ENCODE measurements at regions not wholly inside any gene's neighbourhood (a gene's known extent, or its start where the extent isn't known, plus 50 kb on each side); places are given as distances from the start of the nearest gene placed in this dataset.

DNA sequence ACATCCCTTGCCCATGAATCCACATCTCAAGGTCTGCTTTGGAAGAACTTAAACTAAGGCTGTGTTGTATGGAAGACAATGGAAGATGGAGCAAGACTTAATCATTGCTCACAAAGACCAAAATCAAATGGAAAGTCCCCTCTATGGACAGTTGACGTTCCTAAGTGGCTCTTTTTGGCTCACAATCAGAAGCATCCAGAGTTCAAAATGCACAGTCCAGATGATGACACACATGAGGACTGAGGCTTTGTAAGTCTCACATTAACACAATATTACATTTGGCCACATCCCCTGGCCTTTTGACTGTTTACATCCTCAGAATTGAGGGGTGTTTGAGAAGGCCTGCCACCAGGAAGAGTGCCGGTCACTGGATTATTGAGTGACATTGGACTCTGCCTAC is 122.3 kb upstream of the CPM start:
- TF ChIP-seq, protein P1, sequence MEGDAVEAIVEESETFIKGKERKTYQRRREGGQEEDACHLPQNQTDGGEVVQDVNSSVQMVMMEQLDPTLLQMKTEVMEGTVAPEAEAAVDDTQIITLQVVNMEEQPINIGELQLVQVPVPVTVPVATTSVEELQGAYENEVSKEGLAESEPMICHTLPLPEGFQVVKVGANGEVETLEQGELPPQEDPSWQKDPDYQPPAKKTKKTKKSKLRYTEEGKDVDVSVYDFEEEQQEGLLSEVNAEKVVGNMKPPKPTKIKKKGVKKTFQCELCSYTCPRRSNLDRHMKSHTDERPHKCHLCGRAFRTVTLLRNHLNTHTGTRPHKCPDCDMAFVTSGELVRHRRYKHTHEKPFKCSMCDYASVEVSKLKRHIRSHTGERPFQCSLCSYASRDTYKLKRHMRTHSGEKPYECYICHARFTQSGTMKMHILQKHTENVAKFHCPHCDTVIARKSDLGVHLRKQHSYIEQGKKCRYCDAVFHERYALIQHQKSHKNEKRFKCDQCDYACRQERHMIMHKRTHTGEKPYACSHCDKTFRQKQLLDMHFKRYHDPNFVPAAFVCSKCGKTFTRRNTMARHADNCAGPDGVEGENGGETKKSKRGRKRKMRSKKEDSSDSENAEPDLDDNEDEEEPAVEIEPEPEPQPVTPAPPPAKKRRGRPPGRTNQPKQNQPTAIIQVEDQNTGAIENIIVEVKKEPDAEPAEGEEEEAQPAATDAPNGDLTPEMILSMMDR (IDR thresholded peaks at IDR 0.05; ENCODE audit: low read depth, low read length, poor library complexity, severe bottlenecking) = no peak
- no peak for TF ChIP-seq EZH2phosphoT487 (IDR thresholded peaks at IDR 0.05; ENCODE audit: borderline replicate concordance, low read length)
- Histone ChIP-seq H3K4me3 (ENCODE audit: low read length) (no peak overlapping the region), H3K4me2 (ENCODE audit: low read length) (no peak overlapping the region), H3K27ac (ENCODE audit: low read depth, low read length) (no peak overlapping the region), H4K20me1 (ENCODE audit: control insufficient read depth, insufficient read depth, low read depth, low read length) (no peaks in the 10 kb centered on the region), H3K4me1 (ENCODE audit: control insufficient read depth, low read length) (peaks cover 3% of the 10 kb centered on the region; the same call in 1 of the 2 replicates), H3K9me2 (replicated peaks; ENCODE audit: control insufficient read depth, low read length) (no peaks in the 10 kb centered on the region), H3K79me2 (ENCODE audit: control insufficient read depth, low read length) (no peaks in the 10 kb centered on the region), H3K36me3 (ENCODE audit: control insufficient read depth, low read length) (no peaks in the 10 kb centered on the region), H3K9me3 (ENCODE audit: control insufficient read depth, insufficient read depth, low read length) (no peaks in the 10 kb centered on the region), H3K27me3 (ENCODE audit: control insufficient read depth, low read length) (no peaks in the 10 kb centered on the region), H3F3A (ENCODE audit: control insufficient read depth, insufficient read depth) (no peaks in the 10 kb centered on the region)

DNA sequence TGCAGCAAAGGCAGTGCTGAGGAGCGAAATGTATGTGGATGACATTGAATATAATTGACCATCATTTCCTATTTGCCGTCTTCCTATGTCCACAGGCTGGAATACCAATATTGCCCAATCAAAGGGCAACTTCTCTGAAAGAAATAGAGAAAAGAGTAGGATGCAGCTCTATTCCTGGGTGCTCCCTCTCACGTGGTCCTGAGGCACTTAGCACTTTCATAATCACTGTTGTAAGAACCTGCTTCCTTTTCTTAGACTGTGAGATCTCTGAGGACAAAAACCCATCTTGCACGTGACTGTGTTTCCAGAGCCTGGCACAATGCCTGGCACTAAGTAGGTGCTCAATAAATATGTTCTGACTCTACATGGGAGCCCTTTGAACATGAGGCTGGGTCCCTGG is 122.7 kb upstream of the CPM start:
- no peaks in the 10 kb centered on the region for H4K20me1 ChIP-seq (ENCODE audit: control insufficient read depth, insufficient read depth, low read depth, low read length)
- H3K9me2 ChIP-seq (replicated peaks; ENCODE audit: control insufficient read depth, low read length) = no peaks in the 10 kb centered on the region
- no peak overlapping the region for H3K27ac ChIP-seq (ENCODE audit: low read depth, low read length)
- H3K79me2 ChIP-seq (ENCODE audit: control insufficient read depth, low read length) = no peaks in the 10 kb centered on the region
- H3K4me1 ChIP-seq (ENCODE audit: control insufficient read depth, low read length) = peaks cover 3% of the 10 kb centered on the region; the same call in 1 of the 2 replicates
- H3K27me3 ChIP-seq (ENCODE audit: control insufficient read depth, low read length) = no peaks in the 10 kb centered on the region
- H3K4me2 ChIP-seq (ENCODE audit: low read length) = no peak overlapping the region
- no peaks in the 10 kb centered on the region for H3K9me3 ChIP-seq (ENCODE audit: control insufficient read depth, insufficient read depth, low read length)
- H3F3A ChIP-seq (ENCODE audit: control insufficient read depth, insufficient read depth) = no peaks in the 10 kb centered on the region
- no peak for TF ChIP-seq EZH2phosphoT487 (IDR thresholded peaks at IDR 0.05; ENCODE audit: borderline replicate concordance, low read length)
- TF ChIP-seq, protein P1 (IDR thresholded peaks at IDR 0.05; ENCODE audit: low read depth, low read length, poor library complexity, severe bottlenecking) = no peak
- H3K4me3 ChIP-seq (ENCODE audit: low read length) = no peak overlapping the region
- no peaks in the 10 kb centered on the region for H3K36me3 ChIP-seq (ENCODE audit: control insufficient read depth, low read length)

DNA sequence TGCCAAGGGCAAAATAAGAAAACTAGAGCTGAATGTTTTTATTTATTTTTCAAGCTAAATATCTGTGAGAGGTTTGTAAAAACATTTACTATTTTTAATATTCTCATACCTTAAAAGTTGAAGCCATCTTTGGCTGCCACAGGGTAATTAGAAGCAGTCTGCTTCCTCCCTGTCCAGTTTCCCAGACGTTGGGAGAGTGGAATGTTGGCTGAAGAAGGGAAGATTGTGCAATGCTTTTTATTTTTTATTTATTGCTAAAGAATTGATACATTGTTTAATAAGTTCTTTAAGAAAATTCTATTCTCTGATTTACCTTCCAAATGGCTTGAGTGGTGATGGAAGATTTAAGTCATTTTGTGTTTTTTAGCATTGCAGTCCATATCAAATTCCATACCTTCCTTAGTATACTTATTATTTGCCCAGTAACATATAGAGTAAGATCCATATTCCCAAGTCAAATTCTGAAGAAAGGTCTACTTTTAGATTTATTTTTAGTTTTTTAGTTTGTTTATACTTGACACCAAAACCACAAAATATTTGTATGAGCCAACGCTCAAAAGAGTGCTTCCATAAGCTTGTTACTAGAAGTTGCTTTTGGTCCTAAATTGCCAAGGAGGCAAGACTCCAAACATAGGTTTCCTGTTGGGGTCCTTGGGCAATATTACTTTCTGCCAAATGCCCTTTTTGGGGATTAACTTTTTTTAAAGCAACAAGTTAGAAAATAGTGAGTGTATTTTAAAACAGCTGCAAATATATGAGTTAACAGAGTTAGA is 124.0 kb upstream of the CPM start:
- no peak overlapping the region for H3K4me3 ChIP-seq (ENCODE audit: low read length)
- H3K36me3 ChIP-seq (ENCODE audit: control insufficient read depth, low read length) = no peaks in the 10 kb centered on the region
- no peaks in the 10 kb centered on the region for H3K9me3 ChIP-seq (ENCODE audit: control insufficient read depth, insufficient read depth, low read length)
- H3K79me2 ChIP-seq (ENCODE audit: control insufficient read depth, low read length) = no peaks in the 10 kb centered on the region
- no peaks in the 10 kb centered on the region for H4K20me1 ChIP-seq (ENCODE audit: control insufficient read depth, insufficient read depth, low read depth, low read length)
- H3K4me2 ChIP-seq (ENCODE audit: low read length) = no peak overlapping the region
- no peak overlapping the region for H3K27ac ChIP-seq (ENCODE audit: low read depth, low read length)
- no peaks in the 10 kb centered on the region for H3K27me3 ChIP-seq (ENCODE audit: control insufficient read depth, low read length)
- peaks cover 3% of the 10 kb centered on the region; the same call in 1 of the 2 replicates for H3K4me1 ChIP-seq (ENCODE audit: control insufficient read depth, low read length)
- H3K9me2 ChIP-seq (replicated peaks; ENCODE audit: control insufficient read depth, low read length) = no peaks in the 10 kb centered on the region
- no peak for TF ChIP-seq EZH2phosphoT487 (IDR thresholded peaks at IDR 0.05; ENCODE audit: borderline replicate concordance, low read length)
- TF ChIP-seq, protein P1 (IDR thresholded peaks at IDR 0.05; ENCODE audit: low read depth, low read length, poor library complexity, severe bottlenecking) = no peak
- H3F3A ChIP-seq (ENCODE audit: control insufficient read depth, insufficient read depth) = no peaks in the 10 kb centered on the region

Measured in DOHH2 (cell line).